ENCODE measurements at regions not wholly inside any gene's neighbourhood (a gene's known extent, or its start where the extent isn't known, plus 50 kb on each side); places are given as distances from the start of the nearest gene placed in this dataset.

DNA sequence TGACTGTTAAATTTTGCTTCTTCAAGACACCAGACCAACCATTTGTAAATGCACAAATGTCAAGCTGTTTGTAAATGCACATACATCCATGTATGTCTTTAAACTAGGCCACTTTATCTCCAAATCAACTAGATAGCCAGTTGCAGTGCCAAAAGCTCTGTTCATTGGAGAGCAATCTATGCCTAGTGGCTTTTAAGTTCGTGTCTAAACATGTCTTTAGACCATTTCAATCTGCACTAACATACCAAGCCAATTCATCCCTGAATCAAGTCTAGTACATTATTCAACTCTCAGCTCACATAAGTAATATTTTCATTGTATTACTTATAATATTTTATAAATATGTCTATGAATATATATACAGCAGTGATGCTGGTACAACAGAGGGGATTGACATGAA, 985.9 kb downstream of the CDH18 start:
- in situ Hi-C loops (cut with HindIII; ENCODE audit: low sequenced_read_pairs) = no loop called here
- TF ChIP-seq, protein P1, sequence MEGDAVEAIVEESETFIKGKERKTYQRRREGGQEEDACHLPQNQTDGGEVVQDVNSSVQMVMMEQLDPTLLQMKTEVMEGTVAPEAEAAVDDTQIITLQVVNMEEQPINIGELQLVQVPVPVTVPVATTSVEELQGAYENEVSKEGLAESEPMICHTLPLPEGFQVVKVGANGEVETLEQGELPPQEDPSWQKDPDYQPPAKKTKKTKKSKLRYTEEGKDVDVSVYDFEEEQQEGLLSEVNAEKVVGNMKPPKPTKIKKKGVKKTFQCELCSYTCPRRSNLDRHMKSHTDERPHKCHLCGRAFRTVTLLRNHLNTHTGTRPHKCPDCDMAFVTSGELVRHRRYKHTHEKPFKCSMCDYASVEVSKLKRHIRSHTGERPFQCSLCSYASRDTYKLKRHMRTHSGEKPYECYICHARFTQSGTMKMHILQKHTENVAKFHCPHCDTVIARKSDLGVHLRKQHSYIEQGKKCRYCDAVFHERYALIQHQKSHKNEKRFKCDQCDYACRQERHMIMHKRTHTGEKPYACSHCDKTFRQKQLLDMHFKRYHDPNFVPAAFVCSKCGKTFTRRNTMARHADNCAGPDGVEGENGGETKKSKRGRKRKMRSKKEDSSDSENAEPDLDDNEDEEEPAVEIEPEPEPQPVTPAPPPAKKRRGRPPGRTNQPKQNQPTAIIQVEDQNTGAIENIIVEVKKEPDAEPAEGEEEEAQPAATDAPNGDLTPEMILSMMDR (IDR thresholded peaks at IDR 0.05; ENCODE audit: low read depth, low read length) = no peak
- DNase-seq (ENCODE audit: low read depth, low spot score) = no peak
- H3K4me3 ChIP-seq (ENCODE audit: low read depth, low read length) = no peak overlapping the region

DNA sequence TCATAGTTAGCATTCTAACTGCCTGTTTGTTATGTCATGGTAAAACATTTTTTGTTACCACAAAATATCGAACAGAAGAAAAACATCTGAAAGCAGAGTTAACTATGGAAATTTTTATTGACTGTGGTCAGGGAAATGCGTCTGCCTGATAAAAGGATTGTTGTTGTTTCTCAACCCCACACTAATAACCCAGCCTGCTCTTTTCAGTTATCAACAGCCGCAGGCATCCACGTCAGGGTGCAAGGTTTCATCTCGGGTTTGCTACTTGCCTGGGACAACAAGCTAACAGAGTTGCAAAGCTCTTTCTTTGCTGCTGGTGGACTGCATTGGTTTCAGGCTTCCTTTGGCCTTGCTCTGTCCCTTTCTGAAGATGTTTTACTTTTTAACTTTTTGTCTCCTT, 969.2 kb downstream of the CDH18 start:
- in situ Hi-C loops (cut with HindIII; ENCODE audit: low sequenced_read_pairs) = no loop called here
- peak; percentile 9 for DNase-seq (ENCODE audit: low read depth, low spot score)
- TF ChIP-seq, protein P1 (IDR thresholded peaks at IDR 0.05; ENCODE audit: low read depth, low read length) = no peak
- no peak overlapping the region for H3K4me3 ChIP-seq (ENCODE audit: low read depth, low read length)

DNA sequence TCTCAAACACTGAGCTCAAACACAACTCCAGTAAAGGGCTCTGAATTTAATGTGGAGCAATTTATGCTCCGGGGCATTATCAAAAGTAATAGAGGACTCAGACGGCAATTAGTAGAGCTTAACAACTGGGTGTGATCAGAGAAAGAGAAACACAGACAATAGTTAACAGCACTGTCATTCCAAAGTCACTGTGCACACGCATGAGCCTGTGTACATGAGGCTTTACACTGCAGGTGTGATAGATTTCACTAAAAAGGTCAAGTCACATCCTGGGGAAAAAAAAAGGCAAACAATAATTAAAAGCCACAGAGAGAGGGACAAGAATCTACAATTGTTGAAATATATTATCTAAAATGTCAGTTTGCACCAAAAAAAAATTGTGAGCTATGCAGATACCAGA, 956.5 kb downstream of the CDH18 start:
- no peak overlapping the region for H3K4me3 ChIP-seq (ENCODE audit: low read depth, low read length)
- in situ Hi-C loops (cut with HindIII; ENCODE audit: low sequenced_read_pairs) = no loop called here
- TF ChIP-seq, protein P1 (IDR thresholded peaks at IDR 0.05; ENCODE audit: low read depth, low read length) = no peak
- DNase-seq (ENCODE audit: low read depth, low spot score) = no peak

DNA sequence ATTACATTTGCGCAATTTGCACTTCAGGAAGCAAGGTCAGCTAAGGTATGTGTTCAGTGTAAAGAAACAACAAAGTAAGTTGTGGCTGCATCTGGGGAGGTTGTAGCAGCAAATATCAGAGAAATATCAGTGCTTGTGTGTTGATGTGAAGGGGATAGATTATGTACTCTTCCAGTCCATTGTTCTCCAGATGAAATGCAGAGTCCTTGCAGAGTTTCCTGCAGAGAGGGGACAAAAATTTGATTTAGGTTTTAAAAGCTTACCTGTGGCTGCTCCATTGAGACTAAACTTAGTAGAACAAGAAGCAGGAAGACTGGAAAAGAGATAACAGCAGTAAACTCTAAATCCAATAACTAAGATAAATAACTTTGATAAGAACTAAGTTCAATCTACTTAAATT, 952.2 kb downstream of the CDH18 start:
- no peak for DNase-seq (ENCODE audit: low read depth, low spot score)
- TF ChIP-seq, protein P1 (IDR thresholded peaks at IDR 0.05; ENCODE audit: low read depth, low read length) = no peak
- H3K4me3 ChIP-seq (ENCODE audit: low read depth, low read length) = no peak overlapping the region
- in situ Hi-C loops (cut with HindIII; ENCODE audit: low sequenced_read_pairs) = no loop called here

DNA sequence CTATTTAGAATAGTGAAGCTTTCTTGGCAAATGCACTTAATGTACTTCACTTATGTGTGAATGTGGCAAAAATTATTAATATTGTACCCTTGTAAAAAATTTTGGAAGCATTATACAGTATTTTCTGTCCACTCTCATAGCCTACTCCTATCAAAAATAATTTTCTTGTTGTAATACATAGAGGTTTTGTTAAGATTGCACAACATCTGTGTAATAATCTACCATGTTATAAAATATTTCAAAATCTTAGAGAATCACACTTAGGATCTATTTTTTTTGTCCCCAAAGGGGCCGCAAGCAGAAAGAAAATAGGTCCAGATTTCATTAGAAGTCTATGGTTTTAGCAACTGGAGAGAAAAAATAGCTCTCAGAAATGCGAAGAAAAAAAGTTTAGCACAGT, 945.9 kb downstream of the CDH18 start:
- no peak for DNase-seq (ENCODE audit: low read depth, low spot score)
- H3K4me3 ChIP-seq (ENCODE audit: low read depth, low read length) = no peak overlapping the region
- in situ Hi-C loops (cut with HindIII; ENCODE audit: low sequenced_read_pairs) = no loop called here
- TF ChIP-seq, protein P1 (IDR thresholded peaks at IDR 0.05; ENCODE audit: low read depth, low read length) = no peak

DNA sequence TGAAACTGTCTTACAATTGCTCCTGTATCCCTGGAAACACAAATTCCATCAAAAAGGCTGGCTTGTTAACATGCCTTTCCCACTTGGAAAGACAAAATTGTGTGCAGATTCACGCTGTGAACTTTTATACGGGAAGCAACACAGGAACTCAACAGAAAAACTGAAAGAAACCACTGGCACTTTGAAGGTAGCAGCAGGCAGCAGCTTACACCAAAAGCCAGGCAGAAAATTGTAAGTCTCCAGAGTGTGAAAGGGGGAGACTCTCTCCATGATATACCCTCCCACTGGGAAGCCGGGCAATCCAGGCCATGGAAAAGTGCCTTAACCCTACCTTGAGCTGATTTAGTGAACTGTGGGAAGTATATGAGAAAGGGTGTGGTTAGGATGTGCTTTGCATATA, 943.7 kb downstream of the CDH18 start:
- TF ChIP-seq, protein P1 (IDR thresholded peaks at IDR 0.05; ENCODE audit: low read depth, low read length) = no peak
- in situ Hi-C loops (cut with HindIII; ENCODE audit: low sequenced_read_pairs) = no loop called here
- DNase-seq (ENCODE audit: low read depth, low spot score) = no peak
- no peak overlapping the region for H3K4me3 ChIP-seq (ENCODE audit: low read depth, low read length)

Data from astrocyte of the spinal cord (primary cell).